Endothelial cell of umbilical vein (primary cell): ENCODE measurements at regions not wholly inside any gene's neighbourhood (a gene's known extent, or its start where the extent isn't known, plus 50 kb on each side); places are given as distances from the start of the nearest gene placed in this dataset. TPM values are rescaled to one million over a fixed set of nuclear protein-coding genes. Genes with fewer than 3 reads are reported as not detected.

ENCODE experiments used
- BruUV-seq: library from RNA; stranded (reverse); fragments of 400-500 nt; replicated peaks from 2 replicates; lab custom pipeline; 2021; lab: Mats Ljungman, UMichigan
- CTCF ChIA-PET: fragments of 300-600, 350-600 bp; sonication (Branson Sonifier 250); formaldehyde crosslinking; loops from one replicate; lab custom pipeline; 2021; ENCODE audit warnings: antibody characterized with exemption, inconsistent platforms; lab: Charles Lee
- POLR2A ChIA-PET: fragments of 300-600, 350-600 bp; sonication (Branson Sonifier 250); formaldehyde crosslinking; loops from one replicate; lab custom pipeline; 2021; ENCODE audit warnings: antibody characterized with exemption, inconsistent platforms; lab: Charles Lee
- DNase-seq: peaks from one replicate; pipeline ENCODE4 v3.0.0-alpha.2; 2011; ENCODE audit warnings: low read depth, low spot score
- FAIRE-seq: peaks from 2 replicates; lab custom pipeline; 2011; peaks lifted over from hg19 to GRCh38; lab: Jason Lieb, UNC
- H2AFZ ChIP-seq: 2 replicates; pipeline ENCODE4 v1.6.0; 2012; ENCODE audit warnings: low read depth, low read length, control low read depth, inconsistent platforms
- H3K27ac ChIP-seq: 2 replicates; pipeline ENCODE4 v1.5.1; 2011; ENCODE audit warnings: low read depth, mild to moderate bottlenecking, control low read depth, low read length, moderate library complexity; ENCODE audit not compliant: insufficient read depth
- H3K27me3 ChIP-seq, 2 experiments: 2 replicates each; pipeline versions ENCODE4 v1.6.0 to v1.6.1; 2011; ENCODE audit warnings: low read length in 2 of 2, mixed read lengths in 1 of 2; ENCODE audit not compliant: control insufficient read depth in 2 of 2, insufficient read depth in 2 of 2
- H3K36me3 ChIP-seq, 2 experiments: 2 replicates in 1 of 2; 3 replicates in 1 of 2; pipeline ENCODE4 v1.5.1; 2011; ENCODE audit warnings: low read length in 2 of 2, mild to moderate bottlenecking in 1 of 2, moderate library complexity in 1 of 2; ENCODE audit not compliant: control insufficient read depth in 2 of 2, insufficient read depth in 2 of 2; ENCODE audit errors: extremely low read depth in 1 of 2
- H3K4me1 ChIP-seq: 3 replicates; pipeline ENCODE4 v1.5.1; 2011; ENCODE audit warnings: mild to moderate bottlenecking, low read length; ENCODE audit not compliant: control insufficient read depth, insufficient read depth; ENCODE audit errors: extremely low read depth
- H3K4me2 ChIP-seq: 2 replicates; pipeline ENCODE4 v1.6.1; 2011; ENCODE audit warnings: low read length, control low read depth, mixed read lengths; ENCODE audit not compliant: insufficient read depth
- H3K4me3 ChIP-seq, 3 experiments: fragments of 200-600 bp in 1 of 3; sonication (generic), shearing (Covaris generic) in 1 of 3; replicated peaks in 1 of 3; 2 replicates each; pipeline ENCODE4 v1.5.1; 2011 to 2016; ENCODE audit warnings: control low read depth in 3 of 3, low read length in 3 of 3, mild to moderate bottlenecking in 2 of 3, inconsistent platforms in 1 of 3, low read depth in 1 of 3, moderate library complexity in 1 of 3; ENCODE audit not compliant: insufficient read depth in 1 of 3
- H3K79me2 ChIP-seq: 2 replicates; pipeline ENCODE4 v1.6.0; 2012; ENCODE audit warnings: low read length, inconsistent platforms; ENCODE audit not compliant: control insufficient read depth, insufficient read depth
- H3K9ac ChIP-seq: replicated peaks from 2 replicates; pipeline ENCODE3; 2011; ENCODE audit warnings: low read length, control low read depth; ENCODE audit not compliant: insufficient read depth; ENCODE audit errors: extremely low read depth
- H3K9me1 ChIP-seq: replicated peaks from 3 replicates; pipeline ENCODE4 v1.6.0; 2011; ENCODE audit warnings: mild to moderate bottlenecking, low read length; ENCODE audit not compliant: control insufficient read depth, insufficient read depth; ENCODE audit errors: extremely low read depth
- H3K9me3 ChIP-seq: replicated peaks from 2 replicates; pipeline ENCODE4 v1.5.1; 2012; ENCODE audit warnings: low read length, inconsistent platforms; ENCODE audit not compliant: control insufficient read depth, insufficient read depth
- H4K20me1 ChIP-seq: replicated peaks from 2 replicates; pipeline ENCODE3; 2011; ENCODE audit warnings: mild to moderate bottlenecking, low read length; ENCODE audit not compliant: control insufficient read depth, insufficient read depth; ENCODE audit errors: extremely low read depth
- EZH2 ChIP-seq: IDR thresholded peaks from 2 replicates; pipeline ENCODE4 v1.6.1; 2012; ENCODE audit warnings: borderline replicate concordance, low read depth, mild to moderate bottlenecking, moderate library complexity, low read length, inconsistent platforms; ENCODE audit not compliant: severe bottlenecking
- FOS ChIP-seq: IDR thresholded peaks from 2 replicates; pipeline ENCODE4 v1.6.1; 2011; ENCODE audit warnings: mild to moderate bottlenecking, low read length, moderate library complexity, borderline replicate concordance; ENCODE audit not compliant: insufficient read depth
- GATA2 ChIP-seq: IDR thresholded peaks from 2 replicates; pipeline ENCODE4 v1.7.0; 2011; ENCODE audit warnings: low read depth, mild to moderate bottlenecking, moderate library complexity, mixed read lengths, low read length; ENCODE audit not compliant: insufficient read length, insufficient read depth
- JUN ChIP-seq: IDR thresholded peaks from 2 replicates; pipeline ENCODE4 v1.6.1; 2011; ENCODE audit warnings: borderline replicate concordance, low read depth; ENCODE audit not compliant: insufficient read length, insufficient read depth
- MYC ChIP-seq: IDR thresholded peaks from one replicate; pipeline ENCODE4 v1.6.1; 2011; ENCODE audit warnings: mild to moderate bottlenecking, low read depth, low read length
- POLR2A ChIP-seq: IDR thresholded peaks from 2 replicates; pipeline ENCODE4 v1.6.1; 2012; ENCODE audit warnings: low read depth, mild to moderate bottlenecking, control low read depth, low read length
- POLR2AphosphoS5 ChIP-seq: IDR thresholded peaks from 2 replicates; pipeline ENCODE4 v1.6.1; 2012; ENCODE audit warnings: low read depth, mild to moderate bottlenecking, control low read depth, low read length, moderate library complexity; ENCODE audit not compliant: insufficient read depth
- dilution Hi-C: fragments of 300-500 bp; cut with MboI; formaldehyde crosslinking; loops from one replicate; pipeline ENCODE4 v1.15.0; 2019; ENCODE audit warnings: low sequenced_read_pairs; ENCODE audit not compliant: extremely low pct_ligation_motif_present
- intact Hi-C: fragments of 100-400 bp; cut with micrococcal nuclease; formaldehyde crosslinking; loops from one replicate; pipeline ENCODE4 v1.10.0; 2022
- microRNA-seq: library from miRNA; unstranded; fragments of <30 nt; microRNA quantifications from one replicate; pipeline ENCODE4 v1.2.0, GENCODE V29; 2021; ENCODE audit warnings: borderline number of aligned reads, borderline replicate concordance
- small RNA-seq: library from RNA; depleted of rRNA; stranded (forward); fragments of <200 nt; gene quantifications from one replicate; pipeline ENCODE3, GENCODE V24; 2012; ENCODE audit warnings: low replicate concordance, low read depth; ENCODE audit not compliant: insufficient read depth, insufficient read length
- TF ChIP-seq, protein P1 (sequence below): IDR thresholded peaks from 2 replicates; pipeline ENCODE4 v1.6.1; 2011; ENCODE audit not compliant: insufficient read depth, insufficient read length
- TF ChIP-seq, protein P2 (sequence below), 2 donors: IDR thresholded peaks; 1 replicate in 1 of 2; 2 replicates in 1 of 2; pipeline ENCODE4 v1.5.1; 2011; ENCODE audit warnings: low read length in 2 of 2, mild to moderate bottlenecking in 2 of 2, moderate library complexity in 2 of 2, control low read depth in 1 of 2, inconsistent platforms in 1 of 2, low read depth in 1 of 2; ENCODE audit not compliant: insufficient read depth in 1 of 2; ENCODE audit errors: extremely low read depth in 1 of 2

DNA sequence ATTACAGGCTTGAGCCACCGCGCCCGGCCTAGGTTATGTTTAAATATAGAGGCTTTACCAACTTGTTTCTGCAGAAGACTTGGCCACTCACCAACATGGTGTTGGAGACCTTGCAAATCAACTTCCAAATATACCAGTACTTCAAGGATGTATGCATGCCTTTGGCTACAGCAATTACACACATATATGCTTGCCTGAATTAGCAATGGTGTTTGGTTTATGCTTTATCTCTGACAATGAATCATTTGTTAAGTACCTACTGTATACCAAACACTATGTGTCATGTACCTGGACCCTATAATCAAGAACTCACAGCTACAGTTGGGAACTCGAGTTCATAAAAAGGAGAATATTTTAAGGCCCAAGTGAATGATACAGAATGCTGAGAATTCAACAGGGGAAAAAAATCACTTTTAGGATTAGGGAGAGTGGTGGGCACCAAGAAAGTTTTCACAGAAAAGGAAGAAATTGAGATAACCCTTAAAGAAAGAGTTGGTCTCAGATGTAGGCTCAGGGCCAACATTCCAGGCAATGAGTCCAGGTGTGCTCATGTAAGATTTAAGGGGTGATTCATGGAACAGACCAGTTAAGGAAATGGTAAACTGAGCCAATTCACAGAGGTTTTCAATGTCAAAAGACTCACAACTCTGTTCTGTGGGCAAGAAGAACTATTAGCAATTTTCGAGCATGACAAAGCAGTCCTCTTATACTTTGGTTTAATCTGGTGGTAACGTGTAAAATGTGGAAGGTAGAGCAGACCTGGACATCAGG is 98.9 kb downstream of the BCOR start:
- intact Hi-C loops = no loop called here
- POLR2A ChIA-PET = interaction anchor here (0.7 kb wide), 1 partner anchor 143 kb away, joined by 4 read pairs; no protein-coding TSS in a partner anchor
- CTCF ChIA-PET = no interaction called here
- H2AFZ ChIP-seq = no peak overlapping the region
- H3K4me3 ChIP-seq = no peak overlapping the region
- H4K20me1 ChIP-seq = no peaks in the 10 kb centered on the region
- DNase-seq (no peak), FAIRE-seq (no peak)
- H3K4me2 ChIP-seq = no peak overlapping the region
- H3K27ac ChIP-seq = no peak overlapping the region
- no peaks in the 10 kb centered on the region for H3K4me1 ChIP-seq
- H3K9me1 ChIP-seq = no peaks in the 10 kb centered on the region
- BruUV-seq = no TSS peak
- H3K36me3 ChIP-seq = no peaks in the 10 kb centered on the region
- TF ChIP-seq MYC (no peak), POLR2AphosphoS5 (no peak), EZH2 (no peak), JUN (no peak), POLR2A (no peak), GATA2 (no peak), FOS (no peak)
- TF ChIP-seq, protein P1, sequence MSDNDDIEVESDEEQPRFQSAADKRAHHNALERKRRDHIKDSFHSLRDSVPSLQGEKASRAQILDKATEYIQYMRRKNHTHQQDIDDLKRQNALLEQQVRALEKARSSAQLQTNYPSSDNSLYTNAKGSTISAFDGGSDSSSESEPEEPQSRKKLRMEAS = no peak
- TF ChIP-seq, protein P2, sequence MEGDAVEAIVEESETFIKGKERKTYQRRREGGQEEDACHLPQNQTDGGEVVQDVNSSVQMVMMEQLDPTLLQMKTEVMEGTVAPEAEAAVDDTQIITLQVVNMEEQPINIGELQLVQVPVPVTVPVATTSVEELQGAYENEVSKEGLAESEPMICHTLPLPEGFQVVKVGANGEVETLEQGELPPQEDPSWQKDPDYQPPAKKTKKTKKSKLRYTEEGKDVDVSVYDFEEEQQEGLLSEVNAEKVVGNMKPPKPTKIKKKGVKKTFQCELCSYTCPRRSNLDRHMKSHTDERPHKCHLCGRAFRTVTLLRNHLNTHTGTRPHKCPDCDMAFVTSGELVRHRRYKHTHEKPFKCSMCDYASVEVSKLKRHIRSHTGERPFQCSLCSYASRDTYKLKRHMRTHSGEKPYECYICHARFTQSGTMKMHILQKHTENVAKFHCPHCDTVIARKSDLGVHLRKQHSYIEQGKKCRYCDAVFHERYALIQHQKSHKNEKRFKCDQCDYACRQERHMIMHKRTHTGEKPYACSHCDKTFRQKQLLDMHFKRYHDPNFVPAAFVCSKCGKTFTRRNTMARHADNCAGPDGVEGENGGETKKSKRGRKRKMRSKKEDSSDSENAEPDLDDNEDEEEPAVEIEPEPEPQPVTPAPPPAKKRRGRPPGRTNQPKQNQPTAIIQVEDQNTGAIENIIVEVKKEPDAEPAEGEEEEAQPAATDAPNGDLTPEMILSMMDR (IDR thresholded peaks at IDR 0.05; ENCODE audit: extremely low read depth in 1 of 2, insufficient read depth in 1 of 2, low read depth in 1 of 2, low read length in 2 of 2) = no peak
- H3K9ac ChIP-seq = no peak overlapping the region
- no peaks in the 10 kb centered on the region for H3K9me3 ChIP-seq
- dilution Hi-C loops = no loop called here
- no peaks in the 10 kb centered on the region for H3K27me3 ChIP-seq
- H3K79me2 ChIP-seq = no peaks in the 10 kb centered on the region

Small RNAs in the stretch of these regions (microRNA-seq; reads per million reads assigned to microRNA genes)
- not detected for gene MIR1587
- not detected for gene MIR3937

Small RNAs in the stretch of these regions (small RNA-seq; reads per million reads assigned to genes)
- gene MIR1587 = not detected
- gene MIR3937 = not detected
- gene RN7SL732P = not detected
- not detected for gene RNU6-591P
